ENCODE measurements at regions not wholly inside any gene's neighbourhood (a gene's known extent, or its start where the extent isn't known, plus 50 kb on each side); places are given as distances from the start of the nearest gene placed in this dataset.

- H3K56ac ChIP-seq (ENCODE audit: insufficient read length, low read depth, low read length): no peak overlapping the region
- WGBS (ENCODE audit: extremely low coverage, insufficient read length, low lambda C conversion rate): no CpG with 5 or more reads among the region's 12 CpGs
- H3K79me2 ChIP-seq (ENCODE audit: insufficient read depth, low read length): no peaks in the 10 kb centered on the region
- H4K91ac ChIP-seq (ENCODE audit: insufficient read length, low read depth, low read length): no peak overlapping the region
- no peak overlapping the region for H3K14ac ChIP-seq (ENCODE audit: insufficient read depth, low read length)
- H4K20me1 ChIP-seq (ENCODE audit: control insufficient read depth, insufficient read depth, insufficient read length): no peaks in the 10 kb centered on the region
- H3K4me2 ChIP-seq (ENCODE audit: insufficient read depth, insufficient read length, low read length): no peak overlapping the region
- Mint-ChIP-seq H3K9me3 (peaks cover 0 to under 1% of the 10 kb centered on the region in 2 experiments), H3K36me3 (ENCODE audit: insufficient read depth in 1 of 3, low read depth in 3 of 3) (peaks cover 0 to 6% (median 2%) of the 10 kb centered on the region in 3 experiments; a peak in 3 of 7 replicates), H3K27ac (no peak overlapping the region; a peak in 1 of 7 replicates), H3K27me3 (ENCODE audit: low read depth) (peaks cover 4% of the 10 kb centered on the region), H3K4me1 (peaks cover 63 to 66% of the 10 kb centered on the region in 2 experiments), H3K4me3 (no peak overlapping the region)
- H3K9ac ChIP-seq (ENCODE audit: extremely low read depth, insufficient read length, low read length): no peak overlapping the region
- no peak overlapping the region for H2BK12ac ChIP-seq (ENCODE audit: insufficient read length, low read depth, low read length)
- no peak overlapping the region for H2AK5ac ChIP-seq (ENCODE audit: insufficient read length, low read length)
- no peaks in the 10 kb centered on the region for H3K27me3 ChIP-seq (ENCODE audit: insufficient read depth, low read length)
- no peak for DNase-seq
- H3K4me1 ChIP-seq (ENCODE audit: insufficient read depth, low read length): peaks cover 4% of the 10 kb centered on the region; the same call in 1 of the 2 replicates
- no peak overlapping the region for H2BK20ac ChIP-seq (ENCODE audit: low read depth, low read length, poor library complexity, severe bottlenecking)
- no peaks in the 10 kb centered on the region for H3K23me2 ChIP-seq (ENCODE audit: insufficient read length, low read depth, low read length, poor library complexity, severe bottlenecking)
- no peak overlapping the region for H2AFZ ChIP-seq (ENCODE audit: low read length)
- H3K9me3 ChIP-seq (ENCODE audit: control insufficient read depth, low read depth, low read length): no peaks in the 10 kb centered on the region
- H3T11ph ChIP-seq (ENCODE audit: low read length): no peak overlapping the region
- no peak overlapping the region for H3K4ac ChIP-seq (ENCODE audit: low read depth, low read length)
- H3K18ac ChIP-seq (ENCODE audit: insufficient read length, low read depth, low read length): no peak overlapping the region
- no peak overlapping the region for H2BK15ac ChIP-seq (ENCODE audit: low read depth, low read length)
- no peak overlapping the region for H3K23ac ChIP-seq (ENCODE audit: insufficient read length, low read depth, low read length)
- TF ChIP-seq CTCF (conservative IDR thresholded peaks at IDR 0.05): no peak
- H4K8ac ChIP-seq (replicated peaks; ENCODE audit: insufficient read length, low read depth, low read length): no peak overlapping the region
- no peak overlapping the region for H4K5ac ChIP-seq (ENCODE audit: insufficient read length, low read depth, low read length)
- no peak overlapping the region for H2BK120ac ChIP-seq (ENCODE audit: low read depth, low read length, poor library complexity, severe bottlenecking)
- H3K27ac ChIP-seq (ENCODE audit: insufficient read length, low read depth, low read length): no peak overlapping the region
- H3K79me1 ChIP-seq (ENCODE audit: insufficient read depth, low read depth, low read length, poor library complexity, severe bottlenecking): no peaks in the 10 kb centered on the region
- H2BK5ac ChIP-seq (ENCODE audit: insufficient read length, low read length): no peak overlapping the region
These were observed 530.6 kb upstream of the B3GAT1 start for GRCh38 chr11:134942681-134943080.
